Left colon (tissue), 2 donors: ENCODE measurements at regions not wholly inside any gene's neighbourhood (a gene's known extent, or its start where the extent isn't known, plus 50 kb on each side); places are given as distances from the start of the nearest gene placed in this dataset.
"Not testable (repeated sequence)": the region's sequence is repeated elsewhere in the genome, so short reads cannot be mapped to it uniquely, and the experiment has no call there.

ENCODE experiments used
- ATAC-seq: fragments of 200-7000 bp; cut with Tn5 transposase; one replicate; pipeline ENCODE4 v1.9.1; 2020; ENCODE audit warnings: mild to moderate bottlenecking, moderate library complexity
- DNase-seq, 2 donors: peaks; one replicate each; pipeline ENCODE4 v3.0.0-alpha.2; 2020
- intact Hi-C, 2 donors: fragments of 100-400 bp; cut with DNase I in 1 of 2; cut with micrococcal nuclease in 1 of 2; formaldehyde crosslinking; loops; one replicate each; pipeline versions ENCODE4 v1.11.2 to v1.14.0; 2022; cut with DNase I, micrococcal nuclease
- donor health status: DM: no; HTN: no; CAD: no.
- donor health status: DM: yes; HTN: yes; CAD: no.

- DNase-seq, intact Hi-C loops, ATAC-seq: not testable (repeated sequence)
Observed at GRCh38 chr2:242104202-242104956, 234.8 kb downstream of the RTP5 start.

GRCh38 chr2:242107065-242107464, 237.5 kb downstream of the RTP5 start:
- DNase-seq, ATAC-seq, intact Hi-C loops: not testable (repeated sequence)

- intact Hi-C loops, DNase-seq: not testable (repeated sequence)
- ATAC-seq, result peak; percentile 95
Observed at GRCh38 chr2:242108797-242109500, 239.4 kb downstream of the RTP5 start.

- ATAC-seq, DNase-seq, intact Hi-C loops: not testable (repeated sequence)
Observed at GRCh38 chr2:242109819-242110218, 240.3 kb downstream of the RTP5 start.

GRCh38 chr2:242111954-242112353, 242.4 kb downstream of the RTP5 start:
- ATAC-seq, intact Hi-C loops, DNase-seq: not testable (repeated sequence)

- DNase-seq, intact Hi-C loops, ATAC-seq: not testable (repeated sequence)
Observed at GRCh38 chr2:242113492-242113891, 244.0 kb downstream of the RTP5 start.

GRCh38 chr2:242116676-242117075, 247.1 kb downstream of the RTP5 start:
- not testable (repeated sequence) for DNase-seq

GRCh38 chr2:242117305-242117704, 247.8 kb downstream of the RTP5 start:
- intact Hi-C loops, DNase-seq: not testable (repeated sequence)
- ATAC-seq, result peak; percentile 28

More at GRCh38 chr2:242116676-242117075, 247.1 kb downstream of the RTP5 start:
- intact Hi-C loops, result not testable (repeated sequence)
- peak; percentile 80 for ATAC-seq

GRCh38 chr2:242119682-242120081, 250.2 kb downstream of the RTP5 start:
- DNase-seq, ATAC-seq, intact Hi-C loops: not testable (repeated sequence)

- intact Hi-C loops, ATAC-seq, DNase-seq: not testable (repeated sequence)
Observed at GRCh38 chr2:242130682-242131081, 261.2 kb downstream of the RTP5 start.

- intact Hi-C loops, ATAC-seq, DNase-seq: not testable (repeated sequence)
Observed at GRCh38 chr2:242159921-242160320, 290.4 kb downstream of the RTP5 start.

- ATAC-seq, intact Hi-C loops, DNase-seq: not testable (repeated sequence)
Observed at GRCh38 chr2:242165115-242165514, 295.6 kb downstream of the RTP5 start.

GRCh38 chr2:242171290-242171689, 301.8 kb downstream of the RTP5 start:
- intact Hi-C loops, ATAC-seq: not testable (repeated sequence)

More at GRCh38 chr2:242171290-242171689, 301.8 kb downstream of the RTP5 start:
- DNase-seq, result not testable (repeated sequence)
